ENCODE measurements at regions not wholly inside any gene's neighbourhood (a gene's known extent, or its start where the extent isn't known, plus 50 kb on each side); places are given as distances from the start of the nearest gene placed in this dataset.

DNA sequence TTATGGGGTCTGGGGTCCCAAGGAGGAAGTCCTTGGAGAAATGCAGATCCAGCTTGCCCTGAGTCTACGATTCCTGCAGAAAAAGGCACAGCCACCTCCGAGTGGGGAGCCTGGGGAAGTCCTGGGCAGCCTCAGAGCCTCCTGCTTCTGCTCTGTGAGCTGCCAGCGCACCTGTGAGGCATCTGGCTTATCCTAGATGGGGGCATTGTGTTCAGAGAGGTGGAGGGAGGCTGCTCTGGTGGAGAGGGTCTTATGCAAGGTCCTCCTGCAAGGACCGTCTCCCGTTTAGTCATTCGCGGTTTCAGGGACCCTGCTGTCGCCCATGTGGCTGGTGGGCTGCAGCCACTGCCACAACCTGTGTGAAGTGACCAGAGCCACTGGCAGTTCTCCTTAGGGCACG is 53.0 kb upstream of the PRMT8 start:
- TF ChIP-seq, protein P1, sequence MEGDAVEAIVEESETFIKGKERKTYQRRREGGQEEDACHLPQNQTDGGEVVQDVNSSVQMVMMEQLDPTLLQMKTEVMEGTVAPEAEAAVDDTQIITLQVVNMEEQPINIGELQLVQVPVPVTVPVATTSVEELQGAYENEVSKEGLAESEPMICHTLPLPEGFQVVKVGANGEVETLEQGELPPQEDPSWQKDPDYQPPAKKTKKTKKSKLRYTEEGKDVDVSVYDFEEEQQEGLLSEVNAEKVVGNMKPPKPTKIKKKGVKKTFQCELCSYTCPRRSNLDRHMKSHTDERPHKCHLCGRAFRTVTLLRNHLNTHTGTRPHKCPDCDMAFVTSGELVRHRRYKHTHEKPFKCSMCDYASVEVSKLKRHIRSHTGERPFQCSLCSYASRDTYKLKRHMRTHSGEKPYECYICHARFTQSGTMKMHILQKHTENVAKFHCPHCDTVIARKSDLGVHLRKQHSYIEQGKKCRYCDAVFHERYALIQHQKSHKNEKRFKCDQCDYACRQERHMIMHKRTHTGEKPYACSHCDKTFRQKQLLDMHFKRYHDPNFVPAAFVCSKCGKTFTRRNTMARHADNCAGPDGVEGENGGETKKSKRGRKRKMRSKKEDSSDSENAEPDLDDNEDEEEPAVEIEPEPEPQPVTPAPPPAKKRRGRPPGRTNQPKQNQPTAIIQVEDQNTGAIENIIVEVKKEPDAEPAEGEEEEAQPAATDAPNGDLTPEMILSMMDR (IDR thresholded peaks at IDR 0.05; ENCODE audit: poor library complexity) = no peak
- TF ChIP-seq EZH2phosphoT487 (IDR thresholded peaks at IDR 0.05; ENCODE audit: low read depth, severe bottlenecking, unreplicated experiment) (no peak), EZH2 (IDR thresholded peaks at IDR 0.05; ENCODE audit: borderline replicate concordance) (no peak)

All from hepatocyte (in vitro differentiated cells).